ENCODE measurements at regions not wholly inside any gene's neighbourhood (a gene's known extent, or its start where the extent isn't known, plus 50 kb on each side); places are given as distances from the start of the nearest gene placed in this dataset.
"Not testable (repeated sequence)": the region's sequence is repeated elsewhere in the genome, so short reads cannot be mapped to it uniquely, and the experiment has no call there.

DNA sequence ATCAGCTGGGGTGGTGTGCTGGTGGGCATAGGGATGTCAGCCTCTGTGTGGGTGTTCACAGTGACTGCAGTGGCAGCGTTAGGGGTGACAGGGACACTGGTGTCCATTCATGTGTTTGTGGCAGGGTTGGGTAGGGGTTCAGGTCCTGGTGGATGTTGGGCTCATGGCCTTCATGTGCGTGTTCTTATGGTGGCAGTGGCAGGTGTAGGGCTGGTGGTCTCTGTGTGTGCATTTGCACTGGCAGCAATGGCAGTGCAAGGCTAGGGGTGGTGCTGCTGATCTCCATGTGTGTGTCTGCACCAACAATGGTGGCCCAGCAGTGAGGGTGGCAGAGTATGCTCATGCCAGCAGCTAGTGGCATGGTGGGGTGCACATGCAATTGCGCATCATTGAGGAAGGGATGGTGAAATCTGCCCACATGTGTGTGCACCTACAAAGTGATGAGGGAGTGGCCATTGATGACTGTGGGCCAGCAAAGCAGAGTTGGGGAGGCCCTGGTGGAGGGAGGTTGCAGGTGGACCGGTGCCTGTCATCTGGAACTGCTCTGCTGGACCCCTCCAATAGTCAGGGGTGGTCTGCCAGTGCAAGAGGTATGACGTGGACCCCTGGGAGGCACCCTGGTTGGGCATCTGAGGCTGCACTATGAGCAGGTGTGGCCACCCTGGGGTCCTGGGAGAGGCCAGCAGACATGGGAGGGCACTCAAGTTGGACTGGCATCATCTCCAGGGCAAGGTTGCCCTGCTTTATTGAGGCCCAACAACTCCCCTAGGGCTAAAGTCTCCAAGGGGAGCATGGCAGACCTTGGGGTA, 182.9 kb downstream of the TTC6 start:
- H3K36me3 Mint-ChIP-seq (ENCODE audit: low read depth): no peaks in the 10 kb centered on the region
- Histone ChIP-seq H3K4me3 (ENCODE audit: low read length) (no peak overlapping the region), H3K27ac (ENCODE audit: low read depth, low read length) (no peak overlapping the region), H3K9ac (ENCODE audit: extremely low read depth, low read length, poor library complexity, severe bottlenecking) (no peak overlapping the region), H3K9me3 (ENCODE audit: control insufficient read depth, low read length) (no peaks in the 10 kb centered on the region), H3K36me3 (ENCODE audit: control insufficient read depth, insufficient read depth, low read length) (no peaks in the 10 kb centered on the region), H3K4me1 (ENCODE audit: control insufficient read depth, insufficient read depth, low read length) (no peaks in the 10 kb centered on the region), H3K27me3 (ENCODE audit: control insufficient read depth, insufficient read depth, low read length, poor library complexity, severe bottlenecking) (no peaks in the 10 kb centered on the region)
- H3K4me3 Mint-ChIP-seq: no peak overlapping the region
- TF ChIP-seq, protein P1, sequence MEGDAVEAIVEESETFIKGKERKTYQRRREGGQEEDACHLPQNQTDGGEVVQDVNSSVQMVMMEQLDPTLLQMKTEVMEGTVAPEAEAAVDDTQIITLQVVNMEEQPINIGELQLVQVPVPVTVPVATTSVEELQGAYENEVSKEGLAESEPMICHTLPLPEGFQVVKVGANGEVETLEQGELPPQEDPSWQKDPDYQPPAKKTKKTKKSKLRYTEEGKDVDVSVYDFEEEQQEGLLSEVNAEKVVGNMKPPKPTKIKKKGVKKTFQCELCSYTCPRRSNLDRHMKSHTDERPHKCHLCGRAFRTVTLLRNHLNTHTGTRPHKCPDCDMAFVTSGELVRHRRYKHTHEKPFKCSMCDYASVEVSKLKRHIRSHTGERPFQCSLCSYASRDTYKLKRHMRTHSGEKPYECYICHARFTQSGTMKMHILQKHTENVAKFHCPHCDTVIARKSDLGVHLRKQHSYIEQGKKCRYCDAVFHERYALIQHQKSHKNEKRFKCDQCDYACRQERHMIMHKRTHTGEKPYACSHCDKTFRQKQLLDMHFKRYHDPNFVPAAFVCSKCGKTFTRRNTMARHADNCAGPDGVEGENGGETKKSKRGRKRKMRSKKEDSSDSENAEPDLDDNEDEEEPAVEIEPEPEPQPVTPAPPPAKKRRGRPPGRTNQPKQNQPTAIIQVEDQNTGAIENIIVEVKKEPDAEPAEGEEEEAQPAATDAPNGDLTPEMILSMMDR (conservative IDR thresholded peaks at IDR 0.05): no peak
- H3K27me3 Mint-ChIP-seq (ENCODE audit: insufficient read depth): peaks cover 6% of the 10 kb centered on the region
- no peak overlapping the region for H3K27ac Mint-ChIP-seq
- peaks cover 4% of the 10 kb centered on the region for H3K4me1 Mint-ChIP-seq
- peaks cover 29% of the 10 kb centered on the region for H3K9me3 Mint-ChIP-seq
- DNase-seq: no peak
- WGBS, 2 experiments (ENCODE audit: insufficient coverage in 1 of 2, insufficient read length in 1 of 2): 94 to 100% methylated on average over 3 to 5 of the region's 5 CpGs

DNA sequence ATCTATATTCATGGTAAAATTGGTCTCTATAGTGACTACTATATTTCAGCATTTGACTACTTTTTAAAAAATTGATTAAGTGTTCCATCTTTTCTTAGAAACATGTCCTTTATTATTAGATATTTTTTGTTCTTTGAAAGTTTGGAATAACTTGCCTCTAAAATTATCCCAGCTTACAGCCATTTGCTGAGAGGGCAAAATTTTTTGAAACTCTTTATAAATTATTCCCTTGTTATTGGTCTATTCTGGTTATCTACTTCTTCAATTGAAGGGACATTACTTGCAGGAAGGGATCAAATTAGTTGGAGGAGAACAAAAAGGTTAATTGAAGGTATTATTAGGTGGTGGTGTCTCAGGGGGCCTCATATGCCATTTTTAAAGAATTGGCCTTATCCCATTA, 184.1 kb downstream of the TTC6 start:
- TF ChIP-seq, protein P1 (conservative IDR thresholded peaks at IDR 0.05): no peak
- H3K27me3 Mint-ChIP-seq (ENCODE audit: insufficient read depth): peaks cover 14% of the 10 kb centered on the region
- Histone ChIP-seq H3K27me3 (ENCODE audit: control insufficient read depth, insufficient read depth, low read length, poor library complexity, severe bottlenecking) (no peaks in the 10 kb centered on the region), H3K4me3 (ENCODE audit: low read length) (no peak overlapping the region), H3K36me3 (ENCODE audit: control insufficient read depth, insufficient read depth, low read length) (no peaks in the 10 kb centered on the region), H3K9ac (ENCODE audit: extremely low read depth, low read length, poor library complexity, severe bottlenecking) (no peak overlapping the region), H3K9me3 (ENCODE audit: control insufficient read depth, low read length) (no peaks in the 10 kb centered on the region), H3K27ac (ENCODE audit: low read depth, low read length) (no peak overlapping the region), H3K4me1 (ENCODE audit: control insufficient read depth, insufficient read depth, low read length) (no peaks in the 10 kb centered on the region)
- no peak overlapping the region for H3K27ac Mint-ChIP-seq
- H3K36me3 Mint-ChIP-seq (ENCODE audit: low read depth): no peaks in the 10 kb centered on the region
- peaks cover 4% of the 10 kb centered on the region for H3K4me1 Mint-ChIP-seq
- H3K9me3 Mint-ChIP-seq: peaks cover 19% of the 10 kb centered on the region
- DNase-seq: no peak
- H3K4me3 Mint-ChIP-seq: no peak overlapping the region

DNA sequence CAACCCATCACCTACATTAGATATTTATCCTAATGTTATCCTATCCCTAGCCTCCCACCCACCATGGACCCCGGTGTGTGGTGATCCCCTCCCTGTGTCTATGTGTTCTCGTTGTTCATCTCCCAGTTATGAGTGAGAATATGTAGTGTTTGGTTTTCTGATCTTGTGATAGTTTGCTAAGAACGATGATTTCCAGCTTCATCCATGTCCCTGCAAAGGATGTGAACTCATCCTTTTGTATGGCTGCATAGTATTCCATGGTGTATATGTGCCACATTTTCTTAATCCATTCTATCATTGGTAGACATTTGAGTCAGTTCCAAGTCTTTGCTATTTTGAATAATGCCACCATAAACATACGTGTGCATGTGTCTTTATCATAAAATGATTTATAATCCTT, 185.3 kb downstream of the TTC6 start:
- not testable (repeated sequence) for H3K27ac Mint-ChIP-seq; H3K9ac ChIP-seq (ENCODE audit: extremely low read depth, low read length, poor library complexity, severe bottlenecking); H3K4me3 Mint-ChIP-seq; H3K36me3 ChIP-seq (ENCODE audit: control insufficient read depth, insufficient read depth, low read length); DNase-seq; H3K27me3 ChIP-seq (ENCODE audit: control insufficient read depth, insufficient read depth, low read length, poor library complexity, severe bottlenecking); H3K4me1 Mint-ChIP-seq; H3K27ac ChIP-seq (ENCODE audit: low read depth, low read length); H3K36me3 Mint-ChIP-seq (ENCODE audit: low read depth); H3K4me3 ChIP-seq (ENCODE audit: low read length); H3K9me3 ChIP-seq (ENCODE audit: control insufficient read depth, low read length); H3K4me1 ChIP-seq (ENCODE audit: control insufficient read depth, insufficient read depth, low read length)
- 89 to 100% methylated on average over 1 to 4 of the region's 4 CpGs for WGBS, 2 experiments (ENCODE audit: insufficient coverage in 1 of 2, insufficient read length in 1 of 2)
- H3K27me3 Mint-ChIP-seq (ENCODE audit: insufficient read depth): peaks cover 15% of the 10 kb centered on the region
- H3K9me3 Mint-ChIP-seq: peaks cover 20% of the 10 kb centered on the region

DNA sequence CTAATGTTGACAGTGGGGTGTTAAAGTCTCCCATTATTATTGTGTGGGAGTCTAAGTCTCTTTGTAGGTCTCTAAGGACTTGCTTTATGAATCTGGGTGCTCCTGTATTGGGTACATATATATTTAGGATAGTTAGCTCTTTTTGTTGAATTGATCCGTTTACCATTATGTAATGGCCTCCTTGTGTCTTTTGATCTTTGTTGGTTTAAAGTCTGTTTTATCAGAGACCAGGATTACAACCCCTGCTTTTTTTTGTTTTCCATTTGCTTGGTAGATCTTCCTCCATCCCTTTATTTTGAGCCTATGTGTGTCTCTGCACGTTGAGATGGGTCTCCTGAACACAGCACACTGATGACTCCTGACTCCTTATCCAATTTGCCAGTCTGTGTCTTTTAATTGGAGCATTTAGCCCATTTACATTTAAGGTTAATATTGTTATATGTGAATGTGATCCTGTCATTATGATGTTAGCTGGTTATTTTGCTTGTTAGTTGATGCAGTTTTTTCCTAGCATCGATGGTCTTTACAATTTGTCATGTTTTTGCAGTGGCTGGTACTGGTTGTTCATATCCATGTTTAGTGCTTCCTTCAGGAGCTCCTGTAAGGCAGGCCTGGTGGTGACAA, 188.9 kb downstream of the TTC6 start:
- H3K4me3 ChIP-seq (ENCODE audit: low read length); H3K36me3 Mint-ChIP-seq (ENCODE audit: low read depth); DNase-seq; H3K36me3 ChIP-seq (ENCODE audit: control insufficient read depth, insufficient read depth, low read length); H3K27me3 ChIP-seq (ENCODE audit: control insufficient read depth, insufficient read depth, low read length, poor library complexity, severe bottlenecking); H3K27ac ChIP-seq (ENCODE audit: low read depth, low read length); H3K4me1 ChIP-seq (ENCODE audit: control insufficient read depth, insufficient read depth, low read length); H3K9me3 ChIP-seq (ENCODE audit: control insufficient read depth, low read length); H3K4me3 Mint-ChIP-seq; H3K4me1 Mint-ChIP-seq; H3K9ac ChIP-seq (ENCODE audit: extremely low read depth, low read length, poor library complexity, severe bottlenecking); H3K27ac Mint-ChIP-seq: not testable (repeated sequence)
- Mint-ChIP-seq H3K27me3 (ENCODE audit: insufficient read depth) (peaks cover 15% of the 10 kb centered on the region), H3K9me3 (peaks cover 27% of the 10 kb centered on the region)
- WGBS, 2 experiments (ENCODE audit: insufficient coverage in 1 of 2, insufficient read length in 1 of 2): 91% methylated on average over 3 of the region's 3 CpGs; no CpG with 5 or more reads in 1 of the 2 experiments

DNA sequence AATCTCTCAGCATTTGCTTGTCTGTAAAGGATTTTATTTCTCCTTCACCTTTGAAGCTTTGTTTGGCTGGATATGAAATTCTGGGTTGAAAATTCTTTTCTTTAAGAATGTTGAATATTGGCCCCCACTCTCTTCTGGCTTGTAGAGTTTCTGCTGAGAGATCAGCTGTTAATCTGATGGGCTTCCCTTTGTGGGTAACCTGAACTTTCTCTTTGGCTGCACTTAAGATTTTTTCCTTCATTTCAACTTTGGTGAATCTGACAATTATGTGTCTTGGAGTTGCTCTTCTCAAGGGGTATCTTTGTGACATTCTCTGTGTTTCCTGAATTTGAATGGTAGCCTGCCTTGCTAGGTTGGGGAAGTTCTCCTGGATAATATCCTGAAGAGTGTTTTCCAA, 189.4 kb downstream of the TTC6 start:
- peaks cover 27% of the 10 kb centered on the region for H3K9me3 Mint-ChIP-seq
- H3K4me1 Mint-ChIP-seq: not testable (repeated sequence)

DNA sequence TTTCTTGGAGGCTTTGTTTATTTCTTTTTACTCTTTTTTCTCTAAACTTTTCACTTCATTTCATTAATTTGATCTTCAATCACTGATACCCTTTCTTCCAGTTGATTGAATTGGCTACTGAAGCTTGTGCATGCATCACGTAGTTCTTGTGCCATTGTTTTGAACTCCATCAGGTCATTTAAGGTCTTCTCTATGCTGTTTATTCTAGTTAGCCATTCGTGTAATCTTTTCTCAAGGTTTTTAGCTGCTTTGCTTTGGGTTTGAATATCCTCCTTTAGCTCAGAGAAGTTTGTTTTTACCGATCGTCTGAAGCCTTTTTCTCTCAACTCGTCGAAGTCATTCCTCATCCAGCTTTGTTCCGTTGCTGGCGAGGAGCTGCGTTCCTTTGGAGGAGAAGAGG, 189.9 kb downstream of the TTC6 start:
- H3K4me1 ChIP-seq (ENCODE audit: control insufficient read depth, insufficient read depth, low read length); DNase-seq; H3K27ac ChIP-seq (ENCODE audit: low read depth, low read length); H3K27ac Mint-ChIP-seq; H3K4me1 Mint-ChIP-seq; H3K27me3 ChIP-seq (ENCODE audit: control insufficient read depth, insufficient read depth, low read length, poor library complexity, severe bottlenecking); H3K9me3 ChIP-seq (ENCODE audit: control insufficient read depth, low read length); H3K36me3 Mint-ChIP-seq (ENCODE audit: low read depth); H3K4me3 ChIP-seq (ENCODE audit: low read length); H3K9ac ChIP-seq (ENCODE audit: extremely low read depth, low read length, poor library complexity, severe bottlenecking); H3K36me3 ChIP-seq (ENCODE audit: control insufficient read depth, insufficient read depth, low read length); H3K4me3 Mint-ChIP-seq: not testable (repeated sequence)
- H3K9me3 Mint-ChIP-seq: peaks cover 25% of the 10 kb centered on the region
- peaks cover 15% of the 10 kb centered on the region for H3K27me3 Mint-ChIP-seq (ENCODE audit: insufficient read depth)
- WGBS, 2 experiments (ENCODE audit: insufficient coverage in 1 of 2, insufficient read length in 1 of 2): 92 to 97% methylated on average over 9 of the region's 9 CpGs

More for the DNA sequence above, 189.4 kb downstream of the TTC6 start:
- H3K27me3 Mint-ChIP-seq (ENCODE audit: insufficient read depth): peaks cover 15% of the 10 kb centered on the region
- not testable (repeated sequence) for H3K36me3 ChIP-seq (ENCODE audit: control insufficient read depth, insufficient read depth, low read length); DNase-seq; H3K4me1 ChIP-seq (ENCODE audit: control insufficient read depth, insufficient read depth, low read length); H3K4me3 Mint-ChIP-seq; H3K36me3 Mint-ChIP-seq (ENCODE audit: low read depth); H3K9me3 ChIP-seq (ENCODE audit: control insufficient read depth, low read length); H3K9ac ChIP-seq (ENCODE audit: extremely low read depth, low read length, poor library complexity, severe bottlenecking); H3K27ac Mint-ChIP-seq; H3K27ac ChIP-seq (ENCODE audit: low read depth, low read length); H3K27me3 ChIP-seq (ENCODE audit: control insufficient read depth, insufficient read depth, low read length, poor library complexity, severe bottlenecking); H3K4me3 ChIP-seq (ENCODE audit: low read length)
